NOMO-1 (cell line): ENCODE measurements at regions not wholly inside any gene's neighbourhood (a gene's known extent, or its start where the extent isn't known, plus 50 kb on each side); places are given as distances from the start of the nearest gene placed in this dataset.
"Not testable (repeated sequence)": the region's sequence is repeated elsewhere in the genome, so short reads cannot be mapped to it uniquely, and the experiment has no call there.

ENCODE experiments used
- DNase-seq, 2 experiments: peaks; one replicate each; lab custom pipeline; 2025; ENCODE audit not compliant: unreplicated experiment in 2 of 2; lab: John Stamatoyannopoulos, UW

- DNase-seq: no peak
Measured at GRCh38 chr2:104975851-104976250, 62.0 kb upstream of the MRPS9 start.

GRCh38 chr2:104976603-104977120 is 61.2 kb upstream of the MRPS9 start:
- peak; percentile 5 to 55 for DNase-seq

GRCh38 chr2:104977958-104978357 is 59.9 kb upstream of the MRPS9 start:
- no peak for DNase-seq

GRCh38 chr2:104979786-104980185 is 58.1 kb upstream of the MRPS9 start:
- not testable (repeated sequence) for DNase-seq

- DNase-seq: no peak
Measured at GRCh38 chr2:104982111-104982510, 55.8 kb upstream of the MRPS9 start.
